MCF 10A (cell line): ENCODE measurements at regions not wholly inside any gene's neighbourhood (a gene's known extent, or its start where the extent isn't known, plus 50 kb on each side); places are given as distances from the start of the nearest gene placed in this dataset.

Experiments
- BruUV-seq: library from RNA; stranded (reverse); fragments of 400-500 nt; replicated peaks from 2 replicates; lab custom pipeline; 2021; lab: Mats Ljungman, UMichigan
- CTCF ChIA-PET: fragments of 300-600 bp; sonication (Branson Sonifier 250); formaldehyde crosslinking; extraction: SDS; loops from one replicate; lab custom pipeline; 2021; ENCODE audit warnings: antibody characterized with exemption, inconsistent platforms; lab: Yijun Ruan, JAX
- POLR2A ChIA-PET: fragments of 300-600, 350-650 bp; sonication (Branson Sonifier 250); formaldehyde crosslinking; extraction: SDS; loops from one replicate; lab custom pipeline; 2020; ENCODE audit warnings: antibody characterized with exemption, inconsistent platforms; lab: Yijun Ruan, JAX
- DNase-seq: peaks from one replicate; pipeline ENCODE4 v3.0.0-alpha.2; 2018; ENCODE audit not compliant: unreplicated experiment
- H3K27ac Mint-ChIP-seq: one replicate; pipeline ENCODE4 v1.8.0; 2022; ENCODE audit warnings: mild to moderate bottlenecking, low read depth, mixed read lengths; ENCODE audit not compliant: unreplicated experiment
- H3K27me3 Mint-ChIP-seq: one replicate; pipeline ENCODE4 v1.8.0; 2022; ENCODE audit warnings: mixed read lengths; ENCODE audit not compliant: insufficient read depth, unreplicated experiment
- H3K36me3 Mint-ChIP-seq: one replicate; pipeline ENCODE4 v1.8.0; 2022; ENCODE audit warnings: mild to moderate bottlenecking, moderate library complexity, mixed read lengths; ENCODE audit not compliant: insufficient read depth, unreplicated experiment
- H3K4me1 Mint-ChIP-seq: one replicate; pipeline ENCODE4 v1.8.0; 2022; ENCODE audit warnings: mixed read lengths; ENCODE audit not compliant: insufficient read depth, unreplicated experiment
- H3K4me3 Mint-ChIP-seq: one replicate; pipeline ENCODE4 v1.8.0; 2022; ENCODE audit warnings: mild to moderate bottlenecking, moderate library complexity, mixed read lengths; ENCODE audit not compliant: unreplicated experiment
- H3K9me3 Mint-ChIP-seq: one replicate; pipeline ENCODE4 v1.8.0; 2022; ENCODE audit warnings: mixed read lengths; ENCODE audit not compliant: unreplicated experiment
- intact Hi-C: fragments of 100-400 bp; cut with micrococcal nuclease; formaldehyde crosslinking; loops from 2 replicates; pipeline ENCODE4 v1.14.1; 2022
- TF ChIP-seq, protein P1 (sequence below): fragments of 200-600 bp; IDR thresholded peaks from one replicate; pipeline ENCODE4 v1.8.0; 2022; ENCODE audit warnings: antibody characterized with exemption, mild to moderate bottlenecking; ENCODE audit not compliant: unreplicated experiment

DNA sequence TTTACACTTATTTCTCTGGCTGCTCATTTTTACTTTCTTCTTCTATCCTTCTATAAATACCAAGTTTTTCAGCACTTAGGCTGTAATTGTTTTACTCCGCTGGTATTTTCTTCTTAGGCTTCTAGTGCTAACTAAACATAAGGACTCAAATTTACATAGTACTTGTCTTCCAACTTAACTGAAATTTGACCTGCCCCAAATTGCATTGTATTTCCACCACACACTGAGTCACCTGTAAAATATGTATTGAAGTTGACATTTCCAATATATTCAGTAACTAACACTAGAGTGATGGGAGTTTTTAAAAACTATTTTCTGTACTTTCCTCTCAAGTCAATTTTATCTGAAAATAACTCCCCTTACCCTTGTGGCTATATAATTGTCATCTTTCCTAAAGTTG, 1794.1 kb upstream of the RAG2 start:
- no peaks in the 10 kb centered on the region for H3K9me3 Mint-ChIP-seq
- TF ChIP-seq, protein P1, sequence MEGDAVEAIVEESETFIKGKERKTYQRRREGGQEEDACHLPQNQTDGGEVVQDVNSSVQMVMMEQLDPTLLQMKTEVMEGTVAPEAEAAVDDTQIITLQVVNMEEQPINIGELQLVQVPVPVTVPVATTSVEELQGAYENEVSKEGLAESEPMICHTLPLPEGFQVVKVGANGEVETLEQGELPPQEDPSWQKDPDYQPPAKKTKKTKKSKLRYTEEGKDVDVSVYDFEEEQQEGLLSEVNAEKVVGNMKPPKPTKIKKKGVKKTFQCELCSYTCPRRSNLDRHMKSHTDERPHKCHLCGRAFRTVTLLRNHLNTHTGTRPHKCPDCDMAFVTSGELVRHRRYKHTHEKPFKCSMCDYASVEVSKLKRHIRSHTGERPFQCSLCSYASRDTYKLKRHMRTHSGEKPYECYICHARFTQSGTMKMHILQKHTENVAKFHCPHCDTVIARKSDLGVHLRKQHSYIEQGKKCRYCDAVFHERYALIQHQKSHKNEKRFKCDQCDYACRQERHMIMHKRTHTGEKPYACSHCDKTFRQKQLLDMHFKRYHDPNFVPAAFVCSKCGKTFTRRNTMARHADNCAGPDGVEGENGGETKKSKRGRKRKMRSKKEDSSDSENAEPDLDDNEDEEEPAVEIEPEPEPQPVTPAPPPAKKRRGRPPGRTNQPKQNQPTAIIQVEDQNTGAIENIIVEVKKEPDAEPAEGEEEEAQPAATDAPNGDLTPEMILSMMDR: no peak
- intact Hi-C loops: no loop called here
- H3K27ac Mint-ChIP-seq: no peak overlapping the region
- ChIA-PET POLR2A (no interaction called here), CTCF (no interaction called here)
- H3K4me1 Mint-ChIP-seq: peaks cover 12% of the 10 kb centered on the region
- H3K36me3 Mint-ChIP-seq: no peaks in the 10 kb centered on the region
- peak; percentile 21 for DNase-seq
- no peaks in the 10 kb centered on the region for H3K27me3 Mint-ChIP-seq
- H3K4me3 Mint-ChIP-seq: no peak overlapping the region
- BruUV-seq: no TSS peak

DNA sequence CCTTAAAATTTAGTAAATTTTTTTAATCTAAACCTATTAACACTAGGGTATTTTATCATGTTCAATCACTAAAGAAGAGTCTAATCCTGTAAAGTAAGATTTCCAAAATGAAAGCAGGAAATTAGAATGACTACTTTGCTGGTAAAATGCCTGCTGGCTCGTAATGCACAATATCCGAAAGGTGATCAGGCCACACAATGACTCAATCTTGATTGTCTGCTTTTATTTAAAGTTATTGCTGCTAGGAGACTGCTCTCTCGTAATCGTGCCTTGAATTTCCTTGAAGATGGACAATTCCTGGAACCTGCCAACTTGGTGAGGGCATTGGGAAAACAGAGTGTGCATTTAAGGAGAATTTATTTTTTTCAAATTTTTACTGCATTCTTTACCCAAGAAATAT, 1786.5 kb upstream of the RAG2 start:
- H3K27ac Mint-ChIP-seq: peak overlapping the region; percentile 31
- intact Hi-C loops: no loop called here
- H3K27me3 Mint-ChIP-seq: no peaks in the 10 kb centered on the region
- BruUV-seq: no TSS peak
- H3K36me3 Mint-ChIP-seq: no peaks in the 10 kb centered on the region
- H3K4me3 Mint-ChIP-seq: no peak overlapping the region
- ChIA-PET CTCF (no interaction called here), POLR2A (no interaction called here)
- DNase-seq: peak; percentile 63
- H3K9me3 Mint-ChIP-seq: no peaks in the 10 kb centered on the region
- no peaks in the 10 kb centered on the region for H3K4me1 Mint-ChIP-seq
- TF ChIP-seq, protein P1: no peak

DNA sequence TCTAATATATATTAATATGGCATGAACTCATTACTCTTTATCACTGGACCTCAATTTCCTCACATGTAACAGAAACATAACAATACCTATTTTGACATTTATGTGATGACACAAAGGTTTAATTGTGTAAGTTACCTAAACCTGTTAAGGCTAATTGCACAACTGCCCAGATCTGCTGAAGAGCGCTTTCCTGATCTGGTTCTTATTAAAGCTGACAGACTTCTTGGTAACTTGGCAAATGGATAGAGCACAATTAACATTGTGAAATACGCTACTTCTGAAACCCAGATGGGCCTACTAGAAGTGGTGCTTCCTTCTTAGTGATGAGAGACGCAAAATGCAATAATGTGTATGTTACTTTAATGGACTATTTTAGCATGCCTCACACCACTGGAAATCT, 1767.2 kb upstream of the RAG2 start:
- H3K27ac Mint-ChIP-seq: no peak overlapping the region
- intact Hi-C loops: no loop called here
- H3K36me3 Mint-ChIP-seq: no peaks in the 10 kb centered on the region
- no peaks in the 10 kb centered on the region for H3K4me1 Mint-ChIP-seq
- POLR2A ChIA-PET: no interaction called here
- H3K27me3 Mint-ChIP-seq: no peaks in the 10 kb centered on the region
- no peak for DNase-seq
- H3K9me3 Mint-ChIP-seq: no peaks in the 10 kb centered on the region
- TF ChIP-seq, protein P1: no peak
- BruUV-seq: no TSS peak
- no peak overlapping the region for H3K4me3 Mint-ChIP-seq
- CTCF ChIA-PET: no interaction called here

DNA sequence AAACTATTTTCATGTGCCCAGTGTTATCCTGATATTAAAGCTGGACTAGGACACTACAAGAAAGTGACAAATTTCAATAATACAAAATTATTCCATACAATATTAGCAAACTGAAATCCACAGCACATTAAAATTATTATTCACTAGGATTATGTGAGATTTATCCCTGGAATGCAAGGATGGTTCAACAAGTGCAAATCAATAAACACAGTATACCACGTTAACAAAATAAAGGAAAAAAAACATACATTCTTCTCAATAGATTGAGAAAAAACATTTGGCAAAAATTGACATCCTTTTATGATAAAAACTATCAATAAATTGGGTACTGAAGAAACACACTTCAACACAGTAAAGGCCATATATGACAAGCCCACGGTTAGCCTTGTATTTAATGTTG, 1758.2 kb upstream of the RAG2 start:
- POLR2A ChIA-PET: no interaction called here
- Mint-ChIP-seq H3K36me3 (no peaks in the 10 kb centered on the region), H3K27me3 (no peaks in the 10 kb centered on the region), H3K27ac (no peak overlapping the region), H3K9me3 (peaks cover 21% of the 10 kb centered on the region), H3K4me3 (no peak overlapping the region), H3K4me1 (no peaks in the 10 kb centered on the region)
- no peak for DNase-seq
- no TSS peak for BruUV-seq
- CTCF ChIA-PET: no interaction called here
- intact Hi-C loops: no loop called here
- TF ChIP-seq, protein P1: no peak
